ENCODE measurements at regions not wholly inside any gene's neighbourhood (a gene's known extent, or its start where the extent isn't known, plus 50 kb on each side); places are given as distances from the start of the nearest gene placed in this dataset.
"Not testable (repeated sequence)": the region's sequence is repeated elsewhere in the genome, so short reads cannot be mapped to it uniquely, and the experiment has no call there.

GRCh38 chr3:144868506-144868905 lies 896.9 kb downstream of the DIPK2A start:
- FAIRE-seq, result no peak
- no peak for TF ChIP-seq TAF1 (IDR thresholded peaks at IDR 0.05; ENCODE audit: borderline replicate concordance, low read depth, low read length)
- DNase-seq (ENCODE audit: insufficient read length), result no peak

GRCh38 chr3:144873066-144873465 lies 901.4 kb downstream of the DIPK2A start:
- FAIRE-seq, result no peak
- TF ChIP-seq POLR2A (IDR thresholded peaks at IDR 0.05; ENCODE audit: low read depth, low read length) (no peak), POLR2AphosphoS5 (IDR thresholded peaks at IDR 0.05; ENCODE audit: low read depth, low read length) (no peak), TAF1 (IDR thresholded peaks at IDR 0.05; ENCODE audit: borderline replicate concordance, low read depth, low read length) (no peak)
- no peak for DNase-seq (ENCODE audit: insufficient read length)

GRCh38 chr3:144875211-144875610 lies 903.6 kb downstream of the DIPK2A start:
- TF ChIP-seq TAF1 (IDR thresholded peaks at IDR 0.05; ENCODE audit: borderline replicate concordance, low read depth, low read length) (no peak), POLR2AphosphoS5 (IDR thresholded peaks at IDR 0.05; ENCODE audit: low read depth, low read length) (no peak), POLR2A (IDR thresholded peaks at IDR 0.05; ENCODE audit: low read depth, low read length) (no peak)
- DNase-seq (ENCODE audit: insufficient read length) (no peak), FAIRE-seq (no peak)

- FAIRE-seq (no peak), DNase-seq (ENCODE audit: insufficient read length) (no peak)
- TF ChIP-seq TAF1 (IDR thresholded peaks at IDR 0.05; ENCODE audit: borderline replicate concordance, low read depth, low read length) (no peak), POLR2A (IDR thresholded peaks at IDR 0.05; ENCODE audit: low read depth, low read length) (no peak), POLR2AphosphoS5 (IDR thresholded peaks at IDR 0.05; ENCODE audit: low read depth, low read length) (no peak)
Measured at GRCh38 chr3:144877356-144877755, 905.7 kb downstream of the DIPK2A start.

GRCh38 chr3:144879701-144880100 lies 908.1 kb downstream of the DIPK2A start:
- DNase-seq (ENCODE audit: insufficient read length) (no peak), FAIRE-seq (no peak)
- no peak for TF ChIP-seq TAF1 (IDR thresholded peaks at IDR 0.05; ENCODE audit: borderline replicate concordance, low read depth, low read length)
- TF ChIP-seq POLR2AphosphoS5 (IDR thresholded peaks at IDR 0.05; ENCODE audit: low read depth, low read length), result no peak
- no peak for TF ChIP-seq POLR2A (IDR thresholded peaks at IDR 0.05; ENCODE audit: low read depth, low read length)

- DNase-seq (ENCODE audit: insufficient read length) (no peak), FAIRE-seq (no peak)
- TF ChIP-seq POLR2AphosphoS5 (IDR thresholded peaks at IDR 0.05; ENCODE audit: low read depth, low read length) (no peak), TAF1 (IDR thresholded peaks at IDR 0.05; ENCODE audit: borderline replicate concordance, low read depth, low read length) (no peak), POLR2A (IDR thresholded peaks at IDR 0.05; ENCODE audit: low read depth, low read length) (no peak)
Measured at GRCh38 chr3:144893980-144894379, 922.4 kb downstream of the DIPK2A start.

- TF ChIP-seq POLR2A (IDR thresholded peaks at IDR 0.05; ENCODE audit: low read depth, low read length), result no peak
- TF ChIP-seq TAF1 (IDR thresholded peaks at IDR 0.05; ENCODE audit: borderline replicate concordance, low read depth, low read length), result no peak
- TF ChIP-seq POLR2AphosphoS5 (IDR thresholded peaks at IDR 0.05; ENCODE audit: low read depth, low read length), result no peak
- no peak for DNase-seq (ENCODE audit: insufficient read length)
- FAIRE-seq, result no peak
Measured at GRCh38 chr3:144894576-144894975, 923.0 kb downstream of the DIPK2A start.

- DNase-seq (ENCODE audit: insufficient read length) (no peak), FAIRE-seq (no peak)
Measured at GRCh38 chr3:144900366-144900765, 928.7 kb downstream of the DIPK2A start.

GRCh38 chr3:144907581-144907980 lies 936.0 kb downstream of the DIPK2A start:
- not testable (repeated sequence) for DNase-seq (ENCODE audit: insufficient read length); FAIRE-seq

More at GRCh38 chr3:144900366-144900765, 928.7 kb downstream of the DIPK2A start:
- no peak for TF ChIP-seq POLR2A (IDR thresholded peaks at IDR 0.05; ENCODE audit: low read depth, low read length)
- no peak for TF ChIP-seq TAF1 (IDR thresholded peaks at IDR 0.05; ENCODE audit: borderline replicate concordance, low read depth, low read length)
- TF ChIP-seq POLR2AphosphoS5 (IDR thresholded peaks at IDR 0.05; ENCODE audit: low read depth, low read length), result no peak

GRCh38 chr3:144912968-144913367 lies 941.3 kb downstream of the DIPK2A start:
- DNase-seq (ENCODE audit: insufficient read length) (no peak), FAIRE-seq (no peak)
- TF ChIP-seq TAF1 (IDR thresholded peaks at IDR 0.05; ENCODE audit: borderline replicate concordance, low read depth, low read length), result no peak
- no peak for TF ChIP-seq POLR2A (IDR thresholded peaks at IDR 0.05; ENCODE audit: low read depth, low read length)
- TF ChIP-seq POLR2AphosphoS5 (IDR thresholded peaks at IDR 0.05; ENCODE audit: low read depth, low read length), result no peak

- FAIRE-seq, result no peak
- no peak for DNase-seq (ENCODE audit: insufficient read length)
Measured at GRCh38 chr3:144915202-144915601, 943.6 kb downstream of the DIPK2A start.

GRCh38 chr3:144921710-144922109 lies 950.1 kb downstream of the DIPK2A start:
- FAIRE-seq (no peak), DNase-seq (ENCODE audit: insufficient read length) (no peak)
- TF ChIP-seq POLR2A (IDR thresholded peaks at IDR 0.05; ENCODE audit: low read depth, low read length) (no peak), TAF1 (IDR thresholded peaks at IDR 0.05; ENCODE audit: borderline replicate concordance, low read depth, low read length) (no peak), POLR2AphosphoS5 (IDR thresholded peaks at IDR 0.05; ENCODE audit: low read depth, low read length) (no peak)

More at GRCh38 chr3:144915202-144915601, 943.6 kb downstream of the DIPK2A start:
- TF ChIP-seq POLR2AphosphoS5 (IDR thresholded peaks at IDR 0.05; ENCODE audit: low read depth, low read length) (no peak), TAF1 (IDR thresholded peaks at IDR 0.05; ENCODE audit: borderline replicate concordance, low read depth, low read length) (no peak), POLR2A (IDR thresholded peaks at IDR 0.05; ENCODE audit: low read depth, low read length) (no peak)
